ENCODE measurements at regions not wholly inside any gene's neighbourhood (a gene's known extent, or its start where the extent isn't known, plus 50 kb on each side); places are given as distances from the start of the nearest gene placed in this dataset.

GRCh38 chr20:10802236-10802635 is 128.4 kb upstream of the JAG1 start:
- TF ChIP-seq, protein P1, sequence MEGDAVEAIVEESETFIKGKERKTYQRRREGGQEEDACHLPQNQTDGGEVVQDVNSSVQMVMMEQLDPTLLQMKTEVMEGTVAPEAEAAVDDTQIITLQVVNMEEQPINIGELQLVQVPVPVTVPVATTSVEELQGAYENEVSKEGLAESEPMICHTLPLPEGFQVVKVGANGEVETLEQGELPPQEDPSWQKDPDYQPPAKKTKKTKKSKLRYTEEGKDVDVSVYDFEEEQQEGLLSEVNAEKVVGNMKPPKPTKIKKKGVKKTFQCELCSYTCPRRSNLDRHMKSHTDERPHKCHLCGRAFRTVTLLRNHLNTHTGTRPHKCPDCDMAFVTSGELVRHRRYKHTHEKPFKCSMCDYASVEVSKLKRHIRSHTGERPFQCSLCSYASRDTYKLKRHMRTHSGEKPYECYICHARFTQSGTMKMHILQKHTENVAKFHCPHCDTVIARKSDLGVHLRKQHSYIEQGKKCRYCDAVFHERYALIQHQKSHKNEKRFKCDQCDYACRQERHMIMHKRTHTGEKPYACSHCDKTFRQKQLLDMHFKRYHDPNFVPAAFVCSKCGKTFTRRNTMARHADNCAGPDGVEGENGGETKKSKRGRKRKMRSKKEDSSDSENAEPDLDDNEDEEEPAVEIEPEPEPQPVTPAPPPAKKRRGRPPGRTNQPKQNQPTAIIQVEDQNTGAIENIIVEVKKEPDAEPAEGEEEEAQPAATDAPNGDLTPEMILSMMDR (IDR thresholded peaks at IDR 0.05), result no peak
- TF ChIP-seq POLR2A (IDR thresholded peaks at IDR 0.05), result no peak

Data from uterus (tissue), 2 donors.